SK-N-SH treated with all-trans-retinoic acid at 6 μM for 48 hours (cell line): ENCODE measurements at regions not wholly inside any gene's neighbourhood (a gene's known extent, or its start where the extent isn't known, plus 50 kb on each side); places are given as distances from the start of the nearest gene placed in this dataset.

ENCODE experiments used
- TOX ChIP-seq: fragments of 250-450 bp; sonication (Bioruptor Pico); IDR thresholded peaks from 2 replicates; pipeline ENCODE4 v1.8.0; 2021; ENCODE audit warnings: mild to moderate bottlenecking, moderate library complexity, borderline replicate concordance
- ZNF8 ChIP-seq: fragments of 450-650 bp; formaldehyde crosslinking; IDR thresholded peaks from 2 replicates; pipeline ENCODE4 v1.5.0; 2020; ENCODE audit warnings: mild to moderate bottlenecking, moderate library complexity

- TF ChIP-seq TOX (CRISPR knock-in tag) (no peak), ZNF8 (CRISPR knock-in tag) (no peak)
Observed at GRCh38 chr1:96425382-96426129, 296.0 kb upstream of the PTBP2 start.
